HG02938 (cell line): ENCODE measurements at regions not wholly inside any gene's neighbourhood (a gene's known extent, or its start where the extent isn't known, plus 50 kb on each side); places are given as distances from the start of the nearest gene placed in this dataset.

Experiments
- ATAC-seq: cut with Tn5 transposase; IDR thresholded peaks from one replicate; pipeline ENCODE4 v1.9.1; 2021; ENCODE audit warnings: mild to moderate bottlenecking, moderate library complexity; ENCODE audit not compliant: unreplicated experiment

GRCh38 chr22:49159711-49160110 is 668.0 kb downstream of the BRD1 start:
- ATAC-seq = no peak

GRCh38 chr22:49158741-49159564 is 668.7 kb downstream of the BRD1 start:
- ATAC-seq = no peak

- ATAC-seq = no peak
These were observed 669.9 kb downstream of the BRD1 start for GRCh38 chr22:49157529-49158339.

- ATAC-seq = no peak
These were observed 670.9 kb downstream of the BRD1 start for GRCh38 chr22:49156662-49157285.

- no peak for ATAC-seq
These were observed 671.7 kb downstream of the BRD1 start for GRCh38 chr22:49155770-49156580.

- no peak for ATAC-seq
These were observed 672.5 kb downstream of the BRD1 start for GRCh38 chr22:49155039-49155769.

- ATAC-seq = no peak
These were observed 673.2 kb downstream of the BRD1 start for GRCh38 chr22:49154433-49154832.

- ATAC-seq = no peak
These were observed 673.8 kb downstream of the BRD1 start for GRCh38 chr22:49153921-49154320.

- ATAC-seq = no peak
These were observed 674.5 kb downstream of the BRD1 start for GRCh38 chr22:49152939-49153770.

GRCh38 chr22:49152127-49152938 is 675.3 kb downstream of the BRD1 start:
- ATAC-seq = no peak

- ATAC-seq = no peak
These were observed 676.2 kb downstream of the BRD1 start for GRCh38 chr22:49151256-49152126.

- ATAC-seq = no peak
These were observed 676.9 kb downstream of the BRD1 start for GRCh38 chr22:49150801-49151221.

- ATAC-seq = no peak
These were observed 677.7 kb downstream of the BRD1 start for GRCh38 chr22:49149721-49150608.

GRCh38 chr22:49148895-49149418 is 678.7 kb downstream of the BRD1 start:
- no peak for ATAC-seq

GRCh38 chr22:49147617-49148175 is 680.0 kb downstream of the BRD1 start:
- no peak for ATAC-seq

GRCh38 chr22:49147171-49147570 is 680.5 kb downstream of the BRD1 start:
- no peak for ATAC-seq
